Astrocyte (in vitro differentiated cells and primary cell): ENCODE measurements at regions not wholly inside any gene's neighbourhood (a gene's known extent, or its start where the extent isn't known, plus 50 kb on each side); places are given as distances from the start of the nearest gene placed in this dataset.
"Not testable (repeated sequence)": the region's sequence is repeated elsewhere in the genome, so short reads cannot be mapped to it uniquely, and the experiment has no call there.

Source experiments
- DNase-seq: peaks from one replicate; pipeline ENCODE4 v3.0.0-alpha.2; 2010; ENCODE audit warnings: low read depth
- FAIRE-seq: peaks from 2 replicates; lab custom pipeline; 2011; peaks lifted over from hg19 to GRCh38; lab: Jason Lieb, UNC
- H2AFZ ChIP-seq: 2 replicates; pipeline ENCODE4 v1.6.0; 2012; ENCODE audit warnings: low read depth, low read length, inconsistent platforms
- H3K27ac ChIP-seq: 2 replicates; pipeline ENCODE4 v1.5.1; 2011; ENCODE audit warnings: low read depth, low read length, inconsistent platforms
- H3K27me3 ChIP-seq: 2 replicates; pipeline ENCODE4 v1.6.0; 2011; ENCODE audit warnings: low read length, inconsistent platforms; ENCODE audit not compliant: insufficient read depth
- H3K36me3 ChIP-seq: 2 replicates; pipeline ENCODE4 v1.5.1; 2011; ENCODE audit warnings: low read length, inconsistent platforms; ENCODE audit not compliant: insufficient read depth
- H3K4me1 ChIP-seq: 2 replicates; pipeline ENCODE4 v1.5.1; 2011; ENCODE audit warnings: low read length, inconsistent platforms; ENCODE audit not compliant: insufficient read depth
- H3K4me2 ChIP-seq: 2 replicates; pipeline ENCODE4 v1.6.0; 2012; ENCODE audit warnings: low read length, inconsistent platforms
- H3K4me3 ChIP-seq: 2 replicates; pipeline ENCODE4 v1.5.1; 2011; ENCODE audit warnings: low read depth, mild to moderate bottlenecking, low read length, inconsistent platforms; ENCODE audit not compliant: insufficient read depth
- H3K79me2 ChIP-seq: 2 replicates; pipeline ENCODE4 v1.6.0; 2012; ENCODE audit warnings: mild to moderate bottlenecking, low read length, inconsistent platforms; ENCODE audit not compliant: insufficient read depth
- H3K9ac ChIP-seq: 2 replicates; pipeline ENCODE4 v1.6.0; 2012; ENCODE audit warnings: mild to moderate bottlenecking, low read length, inconsistent platforms
- H3K9me3 ChIP-seq: 2 replicates; pipeline ENCODE4 v1.5.1; 2012; ENCODE audit warnings: low read depth, mild to moderate bottlenecking, low read length, inconsistent platforms; ENCODE audit not compliant: insufficient read depth
- H4K20me1 ChIP-seq: 2 replicates; pipeline ENCODE4 v1.6.0; 2012; ENCODE audit warnings: low read length, inconsistent platforms; ENCODE audit not compliant: insufficient read depth
- H3K27ac Mint-ChIP-seq: one replicate; pipeline ENCODE4 v1.8.0; 2021; ENCODE audit warnings: mild to moderate bottlenecking, mixed read lengths; ENCODE audit not compliant: unreplicated experiment
- H3K27me3 Mint-ChIP-seq: one replicate; pipeline ENCODE4 v1.8.0; 2021; ENCODE audit warnings: low read depth, mixed read lengths; ENCODE audit not compliant: unreplicated experiment
- H3K36me3 Mint-ChIP-seq: one replicate; pipeline ENCODE4 v1.8.0; 2021; ENCODE audit warnings: low read depth, mixed read lengths; ENCODE audit not compliant: unreplicated experiment
- H3K4me1 Mint-ChIP-seq: one replicate; pipeline ENCODE4 v1.8.0; 2021; ENCODE audit warnings: low read depth, mixed read lengths; ENCODE audit not compliant: unreplicated experiment
- H3K4me3 Mint-ChIP-seq: one replicate; pipeline ENCODE4 v1.8.0; 2021; ENCODE audit warnings: mild to moderate bottlenecking, moderate library complexity, mixed read lengths; ENCODE audit not compliant: unreplicated experiment
- H3K9me3 Mint-ChIP-seq: one replicate; pipeline ENCODE4 v1.8.0; 2021; ENCODE audit warnings: mild to moderate bottlenecking, mixed read lengths; ENCODE audit not compliant: unreplicated experiment
- CTCF ChIP-seq: IDR thresholded peaks from 2 replicates; pipeline ENCODE4 v1.5.1; 2011; ENCODE audit warnings: low read depth, mild to moderate bottlenecking, inconsistent platforms, low read length, moderate library complexity; ENCODE audit not compliant: insufficient read depth
- EZH2 ChIP-seq: IDR thresholded peaks from 2 replicates; pipeline ENCODE4 v1.6.1; 2012; ENCODE audit warnings: mild to moderate bottlenecking, low read length, inconsistent platforms; ENCODE audit not compliant: insufficient read depth

GRCh38 chr7:29657856-29658255 lies 94.2 kb downstream of the PRR15 start:
- DNase-seq (no peak), FAIRE-seq (no peak)
- H3K27ac Mint-ChIP-seq = no peak overlapping the region
- Histone ChIP-seq H3K9me3 (no peaks in the 10 kb centered on the region), H3K4me3 (no peak overlapping the region), H3K36me3 (no peaks in the 10 kb centered on the region), H3K4me2 (no peak overlapping the region), H3K27me3 (no peaks in the 10 kb centered on the region), H3K4me1 (no peaks in the 10 kb centered on the region), H4K20me1 (no peaks in the 10 kb centered on the region), H3K79me2 (no peaks in the 10 kb centered on the region), H3K27ac (no peak overlapping the region), H3K9ac (no peak overlapping the region), H2AFZ (no peak overlapping the region)
- peaks cover 3% of the 10 kb centered on the region for H3K4me1 Mint-ChIP-seq
- TF ChIP-seq EZH2 (no peak), CTCF (no peak)
- H3K36me3 Mint-ChIP-seq = no peaks in the 10 kb centered on the region
- no peaks in the 10 kb centered on the region for H3K27me3 Mint-ChIP-seq
- no peak overlapping the region for H3K4me3 Mint-ChIP-seq
- H3K9me3 Mint-ChIP-seq = no peaks in the 10 kb centered on the region

- H3K4me3 ChIP-seq, H3K9me3 Mint-ChIP-seq, H3K27ac ChIP-seq, H3K9me3 ChIP-seq, H3K79me2 ChIP-seq, DNase-seq, H2AFZ ChIP-seq, H3K36me3 Mint-ChIP-seq, H3K27me3 ChIP-seq, H3K27ac Mint-ChIP-seq, H3K4me1 ChIP-seq, H3K27me3 Mint-ChIP-seq, FAIRE-seq, H3K4me2 ChIP-seq, H3K9ac ChIP-seq, H3K4me3 Mint-ChIP-seq, H4K20me1 ChIP-seq, H3K36me3 ChIP-seq, H3K4me1 Mint-ChIP-seq: not testable (repeated sequence)
These were observed 95.6 kb downstream of the PRR15 start for GRCh38 chr7:29659213-29659612.

GRCh38 chr7:29662899-29663298 lies 99.3 kb downstream of the PRR15 start:
- H3K4me1 Mint-ChIP-seq = peaks cover 11% of the 10 kb centered on the region
- not testable (repeated sequence) for H3K9me3 Mint-ChIP-seq, H4K20me1 ChIP-seq, H2AFZ ChIP-seq, H3K4me3 ChIP-seq, H3K9ac ChIP-seq, H3K4me2 ChIP-seq, H3K27ac ChIP-seq, H3K27ac Mint-ChIP-seq, H3K27me3 ChIP-seq, H3K36me3 ChIP-seq, H3K4me3 Mint-ChIP-seq, FAIRE-seq, H3K36me3 Mint-ChIP-seq, H3K4me1 ChIP-seq, H3K9me3 ChIP-seq, H3K27me3 Mint-ChIP-seq, DNase-seq, H3K79me2 ChIP-seq

GRCh38 chr7:29664999-29665398 lies 101.4 kb downstream of the PRR15 start:
- not testable (repeated sequence) for H3K27me3 ChIP-seq, H3K27me3 Mint-ChIP-seq, H3K36me3 ChIP-seq

GRCh38 chr7:29667096-29667669 lies 103.5 kb downstream of the PRR15 start:
- not testable (repeated sequence) for H3K9me3 Mint-ChIP-seq, H3K79me2 ChIP-seq, H3K4me2 ChIP-seq, DNase-seq, H4K20me1 ChIP-seq, H3K36me3 Mint-ChIP-seq, H2AFZ ChIP-seq, H3K27me3 ChIP-seq, H3K4me3 ChIP-seq, H3K27me3 Mint-ChIP-seq, H3K9me3 ChIP-seq, H3K27ac ChIP-seq, H3K9ac ChIP-seq, H3K27ac Mint-ChIP-seq, H3K36me3 ChIP-seq, H3K4me3 Mint-ChIP-seq, H3K4me1 ChIP-seq, FAIRE-seq
- H3K4me1 Mint-ChIP-seq = peaks cover 11% of the 10 kb centered on the region

More at GRCh38 chr7:29664999-29665398, 101.4 kb downstream of the PRR15 start:
- DNase-seq, H2AFZ ChIP-seq, H3K27ac ChIP-seq, H3K4me2 ChIP-seq, H3K36me3 Mint-ChIP-seq, H4K20me1 ChIP-seq, H3K4me3 Mint-ChIP-seq, H3K9me3 Mint-ChIP-seq, FAIRE-seq, H3K9me3 ChIP-seq, H3K4me3 ChIP-seq, H3K4me1 ChIP-seq, H3K79me2 ChIP-seq, H3K9ac ChIP-seq, H3K27ac Mint-ChIP-seq: not testable (repeated sequence)
- H3K4me1 Mint-ChIP-seq = peaks cover 11% of the 10 kb centered on the region
